ENCODE measurements at regions not wholly inside any gene's neighbourhood (a gene's known extent, or its start where the extent isn't known, plus 50 kb on each side); places are given as distances from the start of the nearest gene placed in this dataset.

DNA sequence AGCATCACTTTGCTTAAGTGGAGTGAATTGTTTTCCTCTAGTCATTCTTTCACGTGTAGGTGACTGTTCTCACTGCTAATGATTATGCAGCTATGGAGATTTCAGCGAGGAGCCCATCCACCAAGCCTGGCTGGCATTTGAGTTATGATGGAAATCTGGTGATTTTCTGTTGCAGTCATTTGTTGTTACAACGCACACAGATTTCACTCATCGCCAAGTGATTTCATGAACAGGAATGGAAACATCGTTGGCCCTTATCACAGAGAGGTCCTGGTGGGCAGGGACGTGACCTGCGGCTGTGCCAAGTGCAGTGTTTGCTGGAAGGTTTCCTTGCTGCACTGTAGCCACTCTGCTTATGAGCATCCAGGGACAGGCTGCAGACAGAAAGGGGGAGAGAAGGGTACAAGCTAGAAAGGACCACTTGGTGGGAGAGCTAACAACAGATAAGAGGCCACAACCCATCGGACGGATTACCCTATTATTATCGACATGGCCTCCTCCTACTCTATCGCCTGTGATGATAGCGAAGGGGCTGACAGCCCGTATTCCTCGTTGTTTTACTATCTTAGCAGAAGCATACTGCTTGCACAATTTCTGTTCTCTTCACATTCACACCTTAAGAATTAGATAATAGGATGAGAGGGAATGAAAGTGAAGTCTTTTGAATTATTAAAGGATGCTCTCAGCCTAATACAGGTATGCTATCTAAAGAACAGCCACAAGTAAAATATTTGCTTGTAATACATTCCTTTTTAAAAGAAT lies 99.0 kb upstream of the PITRM1 start:
- TF ChIP-seq, protein P1, sequence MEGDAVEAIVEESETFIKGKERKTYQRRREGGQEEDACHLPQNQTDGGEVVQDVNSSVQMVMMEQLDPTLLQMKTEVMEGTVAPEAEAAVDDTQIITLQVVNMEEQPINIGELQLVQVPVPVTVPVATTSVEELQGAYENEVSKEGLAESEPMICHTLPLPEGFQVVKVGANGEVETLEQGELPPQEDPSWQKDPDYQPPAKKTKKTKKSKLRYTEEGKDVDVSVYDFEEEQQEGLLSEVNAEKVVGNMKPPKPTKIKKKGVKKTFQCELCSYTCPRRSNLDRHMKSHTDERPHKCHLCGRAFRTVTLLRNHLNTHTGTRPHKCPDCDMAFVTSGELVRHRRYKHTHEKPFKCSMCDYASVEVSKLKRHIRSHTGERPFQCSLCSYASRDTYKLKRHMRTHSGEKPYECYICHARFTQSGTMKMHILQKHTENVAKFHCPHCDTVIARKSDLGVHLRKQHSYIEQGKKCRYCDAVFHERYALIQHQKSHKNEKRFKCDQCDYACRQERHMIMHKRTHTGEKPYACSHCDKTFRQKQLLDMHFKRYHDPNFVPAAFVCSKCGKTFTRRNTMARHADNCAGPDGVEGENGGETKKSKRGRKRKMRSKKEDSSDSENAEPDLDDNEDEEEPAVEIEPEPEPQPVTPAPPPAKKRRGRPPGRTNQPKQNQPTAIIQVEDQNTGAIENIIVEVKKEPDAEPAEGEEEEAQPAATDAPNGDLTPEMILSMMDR (conservative IDR thresholded peaks at IDR 0.05; ENCODE audit: low read depth, low read length) = no peak
- TF ChIP-seq POLR2A (IDR thresholded peaks at IDR 0.05; ENCODE audit: low read depth, low read length) = no peak
